GM12864 (cell line): ENCODE measurements at regions not wholly inside any gene's neighbourhood (a gene's known extent, or its start where the extent isn't known, plus 50 kb on each side); places are given as distances from the start of the nearest gene placed in this dataset.

Source experiments
- DNase-seq: peaks from one replicate; pipeline ENCODE4 v3.0.0-alpha.2; 2011; ENCODE audit warnings: low read depth
- H3K4me3 ChIP-seq: 2 replicates; pipeline ENCODE4 v1.5.1; 2011; ENCODE audit warnings: mild to moderate bottlenecking, low read depth, low read length, control low read depth
- TF ChIP-seq, protein P1 (sequence below): IDR thresholded peaks from 2 replicates; pipeline ENCODE4 v1.5.1; 2011; ENCODE audit warnings: low read depth, mild to moderate bottlenecking, moderate library complexity, low read length, control low read depth, inconsistent platforms; ENCODE audit errors: missing control alignments

DNA sequence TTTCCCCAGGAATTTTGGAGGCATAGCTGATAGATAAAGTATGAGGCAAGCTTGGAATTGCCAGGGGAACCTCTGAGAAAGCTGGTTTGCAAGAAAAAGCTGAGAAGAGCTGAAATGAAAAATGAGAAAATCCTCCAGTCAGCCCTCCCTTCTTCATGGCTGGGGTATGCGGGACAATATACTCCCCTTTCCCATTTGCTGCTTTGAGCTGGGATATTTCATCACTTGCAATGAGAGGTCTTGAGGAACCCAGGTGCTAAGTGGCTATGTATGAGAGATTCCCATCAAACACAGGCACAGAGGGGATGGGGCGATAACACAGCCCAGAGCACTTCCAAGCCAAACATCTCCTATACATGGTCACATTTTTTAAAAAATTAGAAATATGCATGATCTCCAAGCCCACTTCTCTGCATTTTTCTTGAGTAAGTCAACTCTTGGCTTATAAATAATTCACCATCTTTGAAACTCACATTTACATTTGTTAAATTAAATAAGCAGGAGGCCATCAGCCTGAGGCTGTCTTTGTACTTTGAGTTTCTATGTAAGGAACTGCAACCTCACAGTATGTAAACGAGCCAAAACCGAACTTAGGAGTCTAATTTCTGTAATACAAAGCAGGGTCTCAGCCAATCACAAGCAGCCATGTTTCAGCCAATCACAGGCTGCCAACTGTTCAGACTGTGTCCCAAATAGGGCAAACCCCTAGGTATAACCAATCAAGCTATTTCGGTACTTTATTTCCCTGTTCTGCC is 983.6 kb upstream of the NR2F2 start:
- TF ChIP-seq, protein P1, sequence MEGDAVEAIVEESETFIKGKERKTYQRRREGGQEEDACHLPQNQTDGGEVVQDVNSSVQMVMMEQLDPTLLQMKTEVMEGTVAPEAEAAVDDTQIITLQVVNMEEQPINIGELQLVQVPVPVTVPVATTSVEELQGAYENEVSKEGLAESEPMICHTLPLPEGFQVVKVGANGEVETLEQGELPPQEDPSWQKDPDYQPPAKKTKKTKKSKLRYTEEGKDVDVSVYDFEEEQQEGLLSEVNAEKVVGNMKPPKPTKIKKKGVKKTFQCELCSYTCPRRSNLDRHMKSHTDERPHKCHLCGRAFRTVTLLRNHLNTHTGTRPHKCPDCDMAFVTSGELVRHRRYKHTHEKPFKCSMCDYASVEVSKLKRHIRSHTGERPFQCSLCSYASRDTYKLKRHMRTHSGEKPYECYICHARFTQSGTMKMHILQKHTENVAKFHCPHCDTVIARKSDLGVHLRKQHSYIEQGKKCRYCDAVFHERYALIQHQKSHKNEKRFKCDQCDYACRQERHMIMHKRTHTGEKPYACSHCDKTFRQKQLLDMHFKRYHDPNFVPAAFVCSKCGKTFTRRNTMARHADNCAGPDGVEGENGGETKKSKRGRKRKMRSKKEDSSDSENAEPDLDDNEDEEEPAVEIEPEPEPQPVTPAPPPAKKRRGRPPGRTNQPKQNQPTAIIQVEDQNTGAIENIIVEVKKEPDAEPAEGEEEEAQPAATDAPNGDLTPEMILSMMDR: no peak
- DNase-seq: no peak
- H3K4me3 ChIP-seq: no peak overlapping the region

DNA sequence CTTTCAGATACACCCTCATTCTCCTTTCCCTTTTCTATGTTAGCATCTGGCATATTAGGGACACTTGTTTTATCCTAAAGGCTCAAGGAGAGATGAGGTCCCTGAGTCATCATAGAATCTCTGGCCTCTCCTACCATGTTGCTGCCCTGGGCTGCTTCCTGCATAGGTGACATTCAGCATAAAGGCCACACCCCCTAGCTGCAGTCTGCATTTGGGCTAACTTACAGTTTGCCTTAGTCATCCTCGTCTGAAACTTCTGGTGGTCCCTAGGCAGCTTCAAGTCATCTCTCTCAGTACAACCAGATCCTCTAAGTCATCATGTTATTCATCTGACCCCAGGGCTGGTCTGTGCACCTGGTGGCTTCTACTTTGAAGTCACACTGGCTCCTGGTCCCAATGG is 982.7 kb upstream of the NR2F2 start:
- no peak overlapping the region for H3K4me3 ChIP-seq
- TF ChIP-seq, protein P1: no peak
- DNase-seq: no peak

DNA sequence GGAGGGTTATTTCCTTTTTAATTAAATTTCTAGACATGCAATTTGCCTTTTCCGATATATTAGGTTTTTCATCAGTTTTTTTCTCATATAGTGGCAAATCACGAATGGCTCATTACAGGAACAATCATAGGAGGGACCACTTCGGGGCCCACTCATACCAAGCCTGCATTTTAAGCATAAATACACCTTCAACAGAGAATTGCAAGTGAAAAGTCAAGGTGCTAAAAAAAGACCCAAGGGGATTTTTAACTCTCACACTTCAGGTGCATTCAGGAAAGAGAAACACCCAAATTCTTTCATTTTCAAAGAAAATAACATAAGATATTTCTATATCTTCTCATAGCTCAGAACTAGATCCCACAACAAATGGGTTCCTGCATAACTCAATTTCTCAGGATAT is 979.6 kb upstream of the NR2F2 start:
- H3K4me3 ChIP-seq: no peak overlapping the region
- DNase-seq: no peak
- TF ChIP-seq, protein P1: no peak

DNA sequence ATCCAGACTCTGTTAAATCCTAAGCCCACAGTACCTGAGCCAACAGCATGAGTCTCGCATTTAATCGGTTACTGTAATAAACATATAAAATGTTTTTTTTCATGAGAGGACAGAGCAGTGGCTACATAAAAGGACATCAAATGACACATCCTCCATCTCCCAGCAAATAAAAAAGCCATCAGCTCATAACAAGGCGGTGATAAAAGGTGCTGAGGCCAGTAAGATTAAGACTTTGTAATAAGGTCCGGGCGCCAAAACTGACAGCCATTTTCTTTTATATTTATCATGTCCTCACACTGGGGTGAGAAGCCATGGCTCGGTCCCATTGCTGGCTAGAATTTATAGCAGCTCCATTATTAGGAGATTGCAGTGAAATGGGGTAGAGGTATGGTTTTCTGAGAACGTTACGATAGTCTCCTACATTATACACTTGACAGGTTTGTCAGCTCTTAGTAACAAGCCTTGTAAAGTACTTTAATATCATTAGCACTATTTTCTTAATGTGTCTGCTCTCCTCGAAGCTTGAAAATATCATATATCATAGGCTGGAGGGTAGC is 977.8 kb upstream of the NR2F2 start:
- DNase-seq: no peak
- TF ChIP-seq, protein P1: no peak
- no peak overlapping the region for H3K4me3 ChIP-seq

DNA sequence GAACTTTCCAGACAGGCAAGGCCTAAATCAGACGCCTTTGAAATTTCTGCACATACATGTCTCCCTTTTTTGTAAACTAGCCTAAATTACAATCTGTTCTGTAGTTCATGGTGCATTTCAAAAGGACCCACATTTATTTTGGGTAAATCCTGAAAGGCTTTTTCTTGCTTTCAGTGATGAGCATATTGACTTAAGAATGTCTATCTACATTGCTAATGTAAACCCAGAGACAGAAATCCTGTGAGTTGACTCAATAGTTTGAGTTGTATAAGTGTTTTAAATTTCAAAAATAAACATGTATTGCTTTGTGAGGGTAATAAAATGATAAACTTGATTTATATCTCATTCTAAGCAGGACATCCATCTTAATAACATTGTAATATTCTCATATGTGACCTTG is 977.0 kb upstream of the NR2F2 start:
- no peak for DNase-seq
- H3K4me3 ChIP-seq: no peak overlapping the region
- TF ChIP-seq, protein P1: no peak

DNA sequence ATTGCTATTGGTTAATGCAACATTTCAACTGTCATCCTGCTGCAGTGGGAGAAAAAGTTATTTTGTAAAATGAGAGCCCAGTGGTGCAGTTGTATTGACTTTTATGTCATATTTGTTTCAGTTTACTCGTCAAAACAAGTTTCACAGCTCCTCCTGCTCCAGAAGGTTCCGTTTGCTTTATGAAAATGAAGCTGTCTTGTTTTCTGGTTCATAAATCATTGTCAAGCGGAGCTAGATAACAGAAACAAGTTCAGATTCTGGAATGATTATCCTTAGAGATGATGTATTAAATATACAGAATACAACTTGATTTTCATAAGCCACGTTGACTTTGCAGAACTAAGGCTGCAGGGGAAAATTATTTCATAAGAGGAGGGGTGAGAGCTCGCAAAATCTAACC is 970.5 kb upstream of the NR2F2 start:
- DNase-seq: no peak
- TF ChIP-seq, protein P1: no peak
- no peak overlapping the region for H3K4me3 ChIP-seq

DNA sequence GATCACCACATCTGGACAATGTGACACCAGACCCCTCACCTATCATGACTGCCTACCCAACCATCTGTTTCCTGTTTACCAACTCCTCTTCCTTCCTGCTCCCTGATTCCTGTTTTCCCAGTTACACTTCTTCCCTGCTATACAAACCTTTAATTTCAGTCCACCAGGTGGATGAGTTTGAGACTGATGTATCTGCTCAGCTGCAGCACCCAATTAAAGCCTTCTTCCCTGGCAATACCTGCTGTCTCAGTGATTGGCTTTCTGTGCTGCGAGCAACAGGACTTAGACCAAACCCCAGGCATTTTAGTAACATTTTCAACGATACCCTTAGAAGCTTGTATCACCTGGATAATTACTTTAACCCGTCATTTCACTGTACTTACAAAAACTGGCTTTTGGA is 968.2 kb upstream of the NR2F2 start:
- no peak for DNase-seq
- TF ChIP-seq, protein P1: no peak
- no peak overlapping the region for H3K4me3 ChIP-seq
